ENCODE measurements at regions not wholly inside any gene's neighbourhood (a gene's known extent, or its start where the extent isn't known, plus 50 kb on each side); places are given as distances from the start of the nearest gene placed in this dataset.

DNA sequence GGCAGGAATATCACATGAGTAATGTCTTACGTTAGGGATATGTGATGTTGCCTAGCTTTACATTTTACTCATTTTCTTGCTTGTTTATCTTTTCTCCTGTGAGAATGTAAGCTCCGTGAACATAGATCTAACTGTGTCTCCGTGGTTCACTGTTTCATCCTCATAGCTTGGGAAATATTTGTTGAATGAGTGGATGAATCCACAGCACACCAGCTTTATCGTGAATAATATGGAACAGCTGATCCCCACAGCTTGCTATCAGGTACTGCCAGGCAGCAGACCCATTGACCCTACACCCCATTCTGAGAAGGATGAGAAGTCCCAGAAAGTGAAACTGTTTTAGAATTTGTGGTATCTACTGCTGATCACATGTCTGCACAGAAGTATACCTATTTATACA, 106.8 kb upstream of the FBN2 start:
- TF ChIP-seq, protein P1, sequence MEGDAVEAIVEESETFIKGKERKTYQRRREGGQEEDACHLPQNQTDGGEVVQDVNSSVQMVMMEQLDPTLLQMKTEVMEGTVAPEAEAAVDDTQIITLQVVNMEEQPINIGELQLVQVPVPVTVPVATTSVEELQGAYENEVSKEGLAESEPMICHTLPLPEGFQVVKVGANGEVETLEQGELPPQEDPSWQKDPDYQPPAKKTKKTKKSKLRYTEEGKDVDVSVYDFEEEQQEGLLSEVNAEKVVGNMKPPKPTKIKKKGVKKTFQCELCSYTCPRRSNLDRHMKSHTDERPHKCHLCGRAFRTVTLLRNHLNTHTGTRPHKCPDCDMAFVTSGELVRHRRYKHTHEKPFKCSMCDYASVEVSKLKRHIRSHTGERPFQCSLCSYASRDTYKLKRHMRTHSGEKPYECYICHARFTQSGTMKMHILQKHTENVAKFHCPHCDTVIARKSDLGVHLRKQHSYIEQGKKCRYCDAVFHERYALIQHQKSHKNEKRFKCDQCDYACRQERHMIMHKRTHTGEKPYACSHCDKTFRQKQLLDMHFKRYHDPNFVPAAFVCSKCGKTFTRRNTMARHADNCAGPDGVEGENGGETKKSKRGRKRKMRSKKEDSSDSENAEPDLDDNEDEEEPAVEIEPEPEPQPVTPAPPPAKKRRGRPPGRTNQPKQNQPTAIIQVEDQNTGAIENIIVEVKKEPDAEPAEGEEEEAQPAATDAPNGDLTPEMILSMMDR (IDR thresholded peaks at IDR 0.05), result no peak
- TF ChIP-seq POLR2A (IDR thresholded peaks at IDR 0.05), result no peak

Measured in testis (tissue), 2 donors.